NCI-H2196 treated with DMSO at 0.1 percent for 48 hours (cell line): ENCODE measurements at regions not wholly inside any gene's neighbourhood (a gene's known extent, or its start where the extent isn't known, plus 50 kb on each side); places are given as distances from the start of the nearest gene placed in this dataset.
"Not testable (repeated sequence)": the region's sequence is repeated elsewhere in the genome, so short reads cannot be mapped to it uniquely, and the experiment has no call there.

Experiments used
- DNase-seq: peaks from one replicate; lab custom pipeline; 2025; ENCODE audit not compliant: unreplicated experiment; lab: John Stamatoyannopoulos, UW

GRCh38 chr2:199040522-199040921 lies 417.2 kb downstream of the SATB2 start:
- no peak for DNase-seq

- not testable (repeated sequence) for DNase-seq
Measured at GRCh38 chr2:199033761-199034160, 424.0 kb downstream of the SATB2 start.

- DNase-seq, result no peak
Measured at GRCh38 chr2:199025146-199025545, 432.6 kb downstream of the SATB2 start.

GRCh38 chr2:199024224-199024623 lies 433.5 kb downstream of the SATB2 start:
- DNase-seq, result no peak

- DNase-seq, result no peak
Measured at GRCh38 chr2:199019898-199020507, 437.7 kb downstream of the SATB2 start.

- DNase-seq, result no peak
Measured at GRCh38 chr2:199018826-199019225, 438.9 kb downstream of the SATB2 start.

GRCh38 chr2:199015072-199015471 lies 442.7 kb downstream of the SATB2 start:
- no peak for DNase-seq

- no peak for DNase-seq
Measured at GRCh38 chr2:199014226-199014625, 443.5 kb downstream of the SATB2 start.

GRCh38 chr2:199011908-199012307 lies 445.8 kb downstream of the SATB2 start:
- no peak for DNase-seq

- no peak for DNase-seq
Measured at GRCh38 chr2:198994678-198995077, 463.1 kb downstream of the SATB2 start.

- no peak for DNase-seq
Measured at GRCh38 chr2:198991431-198991830, 466.3 kb downstream of the SATB2 start.

GRCh38 chr2:198975779-198976178 lies 482.0 kb downstream of the SATB2 start:
- no peak for DNase-seq

GRCh38 chr2:198973785-198974184 lies 484.0 kb downstream of the SATB2 start:
- DNase-seq, result no peak

GRCh38 chr2:198973181-198973580 lies 484.6 kb downstream of the SATB2 start:
- DNase-seq, result no peak

- no peak for DNase-seq
Measured at GRCh38 chr2:198968545-198968944, 489.2 kb downstream of the SATB2 start.

GRCh38 chr2:198966269-198966668 lies 491.5 kb downstream of the SATB2 start:
- DNase-seq, result no peak

GRCh38 chr2:198961547-198961946 lies 496.2 kb downstream of the SATB2 start:
- DNase-seq, result no peak

GRCh38 chr2:198957181-198957580 lies 500.6 kb downstream of the SATB2 start:
- DNase-seq, result no peak

GRCh38 chr2:198953328-198953727 lies 504.4 kb downstream of the SATB2 start:
- DNase-seq, result no peak

- no peak for DNase-seq
Measured at GRCh38 chr2:198950803-198951202, 506.9 kb downstream of the SATB2 start.

GRCh38 chr2:198945496-198945895 lies 512.2 kb downstream of the SATB2 start:
- no peak for DNase-seq

- no peak for DNase-seq
Measured at GRCh38 chr2:198930170-198930569, 527.6 kb downstream of the SATB2 start.

- DNase-seq, result no peak
Measured at GRCh38 chr2:198928026-198928425, 529.7 kb downstream of the SATB2 start.
